ENCODE measurements at regions not wholly inside any gene's neighbourhood (a gene's known extent, or its start where the extent isn't known, plus 50 kb on each side); places are given as distances from the start of the nearest gene placed in this dataset.
"Not testable (repeated sequence)": the region's sequence is repeated elsewhere in the genome, so short reads cannot be mapped to it uniquely, and the experiment has no call there.

DNA sequence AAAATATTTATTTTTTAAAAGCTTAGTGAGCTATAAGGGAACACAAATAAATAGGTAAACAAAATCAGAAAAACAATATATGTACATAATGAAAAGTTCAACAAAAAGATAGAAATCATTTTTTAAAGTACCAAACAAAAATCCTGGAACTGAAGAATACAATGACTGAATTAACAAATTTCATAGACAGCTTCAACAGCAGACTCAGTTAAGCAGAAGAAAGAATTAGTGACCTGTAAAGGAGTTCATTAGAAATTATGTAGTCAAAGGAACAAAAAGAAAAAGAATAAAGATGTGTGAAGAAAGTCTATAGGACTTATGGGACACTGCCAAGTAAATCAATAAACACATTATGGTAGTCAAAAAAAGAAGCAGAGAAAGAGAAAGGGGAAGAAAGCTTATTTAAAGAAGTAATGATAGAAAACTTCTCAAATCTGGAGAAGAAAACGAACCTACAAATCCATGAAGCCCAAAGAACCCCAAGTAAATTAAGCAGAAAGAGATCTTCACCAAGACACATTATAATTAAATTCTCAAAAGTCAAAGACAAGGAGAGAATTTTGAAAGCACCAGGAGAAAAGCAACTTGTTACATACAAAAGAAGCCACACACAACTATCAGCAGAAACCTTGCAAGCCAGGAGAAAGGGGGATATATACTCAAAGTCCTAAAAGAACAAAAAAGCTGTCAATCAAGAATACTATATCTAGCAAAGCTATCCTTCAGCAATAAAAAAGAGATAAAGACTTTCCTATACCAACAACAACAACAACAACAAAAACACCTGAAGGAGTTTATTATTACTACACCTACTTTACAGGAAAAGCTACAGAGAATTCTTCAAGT, 338.9 kb downstream of the PTTG2 start:
- TF ChIP-seq CTCF (conservative IDR thresholded peaks at IDR 0.05), result no peak
- Mint-ChIP-seq H3K4me3 (no peak overlapping the region), H3K9me3 (peaks cover 20% of the 10 kb centered on the region), H3K4me1 (ENCODE audit: unreplicated experiment) (no peaks in the 10 kb centered on the region), H3K27me3 (no peaks in the 10 kb centered on the region), H3K27ac (no peak overlapping the region), H3K36me3 (no peaks in the 10 kb centered on the region)
- DNase-seq (ENCODE audit: extremely low spot score, unreplicated experiment), result no peak

DNA sequence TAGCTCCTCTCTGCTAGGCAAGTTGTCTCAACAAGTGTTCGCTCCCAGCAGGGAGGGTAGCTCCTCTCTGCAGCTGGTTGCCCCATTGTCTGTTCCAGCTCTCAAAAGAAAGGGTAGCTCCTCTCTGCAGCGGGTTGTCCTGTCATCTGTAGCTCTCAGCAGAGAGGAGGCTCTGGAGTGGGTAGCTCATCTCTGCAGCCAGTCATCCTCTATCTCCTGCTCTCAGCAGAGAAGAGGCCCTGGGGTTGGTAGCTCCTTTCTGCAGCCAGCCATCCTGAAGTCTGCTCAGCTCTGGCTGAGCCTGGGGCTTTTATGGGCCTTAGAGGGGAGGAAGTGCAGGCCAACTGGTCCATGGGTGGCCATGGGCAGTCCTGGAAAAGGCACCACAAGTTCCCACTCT, 342.7 kb downstream of the PTTG2 start:
- peaks cover 7% of the 10 kb centered on the region for H3K9me3 Mint-ChIP-seq

DNA sequence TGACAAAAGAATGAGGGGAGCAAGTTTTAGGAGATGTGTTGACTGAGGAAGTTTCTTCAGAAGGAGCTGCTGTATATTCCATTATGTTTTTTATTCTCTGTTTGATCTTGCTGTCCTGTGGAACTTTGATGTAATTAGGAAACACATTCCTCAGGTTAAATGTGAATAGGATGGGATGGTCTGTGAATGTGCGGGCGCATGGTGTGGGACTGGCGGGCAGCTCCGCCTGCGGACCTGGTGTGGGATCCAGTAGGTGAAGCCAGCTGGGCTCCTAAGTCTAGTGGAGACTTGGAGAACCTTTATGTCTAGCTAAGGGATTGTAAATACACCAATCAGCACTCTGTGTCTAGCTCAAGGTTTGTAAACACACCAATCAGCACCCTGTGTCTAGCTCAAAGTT, 344.3 kb downstream of the PTTG2 start:
- DNase-seq (ENCODE audit: extremely low spot score, unreplicated experiment); H3K36me3 Mint-ChIP-seq; H3K9me3 Mint-ChIP-seq; H3K4me3 Mint-ChIP-seq; H3K4me1 Mint-ChIP-seq (ENCODE audit: unreplicated experiment); H3K27ac Mint-ChIP-seq; H3K27me3 Mint-ChIP-seq: not testable (repeated sequence)

More for the DNA sequence above, 342.7 kb downstream of the PTTG2 start:
- Mint-ChIP-seq H3K27ac (no peak overlapping the region), H3K36me3 (no peaks in the 10 kb centered on the region), H3K4me3 (no peak overlapping the region), H3K27me3 (no peaks in the 10 kb centered on the region), H3K4me1 (ENCODE audit: unreplicated experiment) (no peaks in the 10 kb centered on the region)
- no peak for TF ChIP-seq CTCF (conservative IDR thresholded peaks at IDR 0.05)
- no peak for DNase-seq (ENCODE audit: extremely low spot score, unreplicated experiment)

- Mint-ChIP-seq H3K9me3 (peaks cover 5% of the 10 kb centered on the region), H3K27ac (no peak overlapping the region), H3K4me3 (no peak overlapping the region), H3K27me3 (no peaks in the 10 kb centered on the region), H3K4me1 (ENCODE audit: unreplicated experiment) (no peaks in the 10 kb centered on the region), H3K36me3 (no peaks in the 10 kb centered on the region)
- no peak for TF ChIP-seq CTCF (conservative IDR thresholded peaks at IDR 0.05)
- DNase-seq (ENCODE audit: extremely low spot score, unreplicated experiment), result no peak
Observed at GRCh38 chr4:38306482-38307071, 346.4 kb downstream of the PTTG2 start.

DNA sequence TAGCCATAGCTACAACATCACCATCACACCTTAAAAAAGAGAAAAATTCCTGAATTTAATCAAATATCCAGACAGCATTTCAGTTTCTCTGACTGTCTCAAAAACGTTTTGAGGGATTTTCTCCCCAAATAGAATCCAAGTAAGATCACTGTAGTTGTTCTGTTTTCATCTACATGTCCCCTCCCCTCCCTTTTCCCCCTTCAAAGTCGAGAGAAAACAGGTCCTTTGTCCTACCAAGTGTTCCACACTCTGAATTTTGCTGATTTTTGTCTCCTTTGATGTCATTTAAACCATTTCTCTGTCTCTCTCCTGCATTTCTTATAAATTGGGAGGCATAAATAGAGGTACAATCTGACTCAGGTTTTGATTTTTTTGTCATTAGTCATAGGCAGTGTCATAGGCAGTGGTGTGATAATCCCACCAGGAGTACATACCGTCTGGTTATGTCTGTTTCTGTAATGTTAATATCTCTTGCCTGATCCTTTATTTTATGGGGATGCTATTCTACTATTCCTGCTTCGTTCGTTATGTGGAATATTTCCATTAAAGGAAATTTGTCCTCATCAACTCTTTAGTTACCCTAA, 348.6 kb downstream of the PTTG2 start:
- H3K4me3 Mint-ChIP-seq, result no peak overlapping the region
- H3K27me3 Mint-ChIP-seq, result no peaks in the 10 kb centered on the region
- no peak overlapping the region for H3K27ac Mint-ChIP-seq
- no peak for TF ChIP-seq CTCF (conservative IDR thresholded peaks at IDR 0.05)
- H3K9me3 Mint-ChIP-seq, result peaks cover 5% of the 10 kb centered on the region
- H3K36me3 Mint-ChIP-seq, result no peaks in the 10 kb centered on the region
- no peak for DNase-seq (ENCODE audit: extremely low spot score, unreplicated experiment)
- H3K4me1 Mint-ChIP-seq (ENCODE audit: unreplicated experiment), result no peaks in the 10 kb centered on the region

- H3K4me3 Mint-ChIP-seq, result no peak overlapping the region
- H3K27ac Mint-ChIP-seq, result no peak overlapping the region
- H3K4me1 Mint-ChIP-seq (ENCODE audit: unreplicated experiment), result peaks cover 3% of the 10 kb centered on the region
- DNase-seq (ENCODE audit: extremely low spot score, unreplicated experiment), result no peak
- peaks cover 5% of the 10 kb centered on the region for H3K9me3 Mint-ChIP-seq
- TF ChIP-seq CTCF (conservative IDR thresholded peaks at IDR 0.05), result no peak
- no peaks in the 10 kb centered on the region for H3K36me3 Mint-ChIP-seq
- no peaks in the 10 kb centered on the region for H3K27me3 Mint-ChIP-seq
Observed at GRCh38 chr4:38309471-38309870, 349.3 kb downstream of the PTTG2 start.

Data from type B pancreatic cell (in vitro differentiated cells).